ENCODE measurements at regions not wholly inside any gene's neighbourhood (a gene's known extent, or its start where the extent isn't known, plus 50 kb on each side); places are given as distances from the start of the nearest gene placed in this dataset.

GRCh38 chr14:62280366-62280765 lies 518.1 kb downstream of the SNAPC1 start:
- no peak for DNase-seq (ENCODE audit: low spot score)

GRCh38 chr14:62283837-62284236 lies 521.6 kb downstream of the SNAPC1 start:
- DNase-seq (ENCODE audit: low spot score) = no peak

- DNase-seq (ENCODE audit: low spot score) = no peak
Measured at GRCh38 chr14:62289471-62289870, 527.3 kb downstream of the SNAPC1 start.

- no peak for DNase-seq (ENCODE audit: low spot score)
Measured at GRCh38 chr14:62301080-62301479, 538.9 kb downstream of the SNAPC1 start.

GRCh38 chr14:62301911-62302310 lies 539.7 kb downstream of the SNAPC1 start:
- no peak for DNase-seq (ENCODE audit: low spot score)

- no peak for DNase-seq (ENCODE audit: low spot score)
Measured at GRCh38 chr14:62303437-62303836, 541.2 kb downstream of the SNAPC1 start.

- DNase-seq (ENCODE audit: low spot score) = no peak
Measured at GRCh38 chr14:62304257-62304656, 542.0 kb downstream of the SNAPC1 start.

GRCh38 chr14:62307844-62308243 lies 545.6 kb downstream of the SNAPC1 start:
- no peak for DNase-seq (ENCODE audit: low spot score)

GRCh38 chr14:62308316-62308715 lies 546.1 kb downstream of the SNAPC1 start:
- DNase-seq (ENCODE audit: low spot score) = no peak

- DNase-seq (ENCODE audit: low spot score) = no peak
Measured at GRCh38 chr14:62308891-62309290, 546.7 kb downstream of the SNAPC1 start.

- no peak for DNase-seq (ENCODE audit: low spot score)
Measured at GRCh38 chr14:62313212-62313611, 551.0 kb downstream of the SNAPC1 start.

GRCh38 chr14:62314221-62314620 lies 552.0 kb downstream of the SNAPC1 start:
- DNase-seq (ENCODE audit: low spot score) = no peak

GRCh38 chr14:62314871-62315270 lies 552.7 kb downstream of the SNAPC1 start:
- no peak for DNase-seq (ENCODE audit: low spot score)

- DNase-seq (ENCODE audit: low spot score) = no peak
Measured at GRCh38 chr14:62315631-62316030, 553.4 kb downstream of the SNAPC1 start.

GRCh38 chr14:62322216-62322615 lies 560.0 kb downstream of the SNAPC1 start:
- no peak for DNase-seq (ENCODE audit: low spot score)

GRCh38 chr14:62329427-62329826 lies 567.2 kb downstream of the SNAPC1 start:
- no peak for DNase-seq (ENCODE audit: low spot score)

- no peak for DNase-seq (ENCODE audit: low spot score)
Measured at GRCh38 chr14:62347562-62348011, 585.4 kb downstream of the SNAPC1 start.

GRCh38 chr14:62357362-62357761 lies 595.1 kb downstream of the SNAPC1 start:
- no peak for DNase-seq (ENCODE audit: low spot score)

GRCh38 chr14:62364161-62364560 lies 601.9 kb downstream of the SNAPC1 start:
- DNase-seq (ENCODE audit: low spot score) = no peak

- DNase-seq (ENCODE audit: low spot score) = no peak
Measured at GRCh38 chr14:62364800-62365280, 602.6 kb downstream of the SNAPC1 start.

GRCh38 chr14:62369919-62370560 lies 607.8 kb downstream of the SNAPC1 start:
- no peak for DNase-seq (ENCODE audit: low spot score)

- DNase-seq (ENCODE audit: low spot score) = no peak
Measured at GRCh38 chr14:62373944-62374343, 611.7 kb downstream of the SNAPC1 start.

- DNase-seq (ENCODE audit: low spot score) = no peak
Measured at GRCh38 chr14:62378057-62378456, 615.8 kb downstream of the SNAPC1 start.

Data from CD4-positive, alpha-beta T cell treated with Interleukin-15 for 4 hours (primary cell).